ENCODE measurements at regions not wholly inside any gene's neighbourhood (a gene's known extent, or its start where the extent isn't known, plus 50 kb on each side); places are given as distances from the start of the nearest gene placed in this dataset.
A peak's percentile ranks its signal among the peaks of the same experiment; 100 is the strongest.

DNA sequence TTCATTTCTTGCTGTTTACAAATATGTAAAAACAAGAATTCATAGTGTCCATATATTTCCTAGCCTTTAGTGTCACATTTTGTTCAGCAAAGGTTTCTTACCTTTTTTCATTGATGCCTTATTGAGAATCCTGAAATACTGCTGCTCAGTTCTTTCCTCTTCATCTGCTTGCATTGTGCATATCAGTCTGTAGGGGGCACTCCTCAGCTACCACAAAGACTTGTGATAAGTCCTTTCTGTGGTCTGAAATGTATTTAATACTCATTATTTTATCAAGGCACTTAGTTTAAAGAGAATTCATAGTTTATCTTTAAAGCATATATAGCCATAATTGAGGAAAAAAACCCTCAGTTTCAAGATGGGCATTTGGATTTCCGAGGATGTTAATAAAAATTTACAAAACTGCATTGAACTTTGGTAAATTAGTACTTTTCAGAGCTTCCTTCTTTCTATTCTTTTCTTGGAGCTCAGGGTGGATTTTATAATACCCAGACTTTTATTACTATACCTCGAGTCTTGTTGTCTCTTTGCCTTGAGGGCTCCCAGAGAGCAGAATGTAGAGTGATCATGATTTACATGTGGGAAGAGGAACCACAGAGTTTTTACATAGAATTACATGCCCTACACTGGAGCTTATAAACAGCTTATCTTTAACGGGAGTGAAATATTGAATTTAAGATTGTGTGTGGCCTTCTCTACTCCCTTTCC, 570.1 kb downstream of the PLCL1 start:
- DNase-seq: peak; percentile 66
- no peaks in the 10 kb centered on the region for H3K36me3 ChIP-seq
- H3K9me3 ChIP-seq (ENCODE audit: severe bottlenecking): no peaks in the 10 kb centered on the region
- H3K4me3 ChIP-seq (ENCODE audit: low read depth, low read length): no peak overlapping the region
- no peaks in the 10 kb centered on the region for H3K27me3 ChIP-seq (ENCODE audit: insufficient read depth, low read depth, severe bottlenecking)
- H3K27ac ChIP-seq: no peak overlapping the region
- TF ChIP-seq, protein P1, sequence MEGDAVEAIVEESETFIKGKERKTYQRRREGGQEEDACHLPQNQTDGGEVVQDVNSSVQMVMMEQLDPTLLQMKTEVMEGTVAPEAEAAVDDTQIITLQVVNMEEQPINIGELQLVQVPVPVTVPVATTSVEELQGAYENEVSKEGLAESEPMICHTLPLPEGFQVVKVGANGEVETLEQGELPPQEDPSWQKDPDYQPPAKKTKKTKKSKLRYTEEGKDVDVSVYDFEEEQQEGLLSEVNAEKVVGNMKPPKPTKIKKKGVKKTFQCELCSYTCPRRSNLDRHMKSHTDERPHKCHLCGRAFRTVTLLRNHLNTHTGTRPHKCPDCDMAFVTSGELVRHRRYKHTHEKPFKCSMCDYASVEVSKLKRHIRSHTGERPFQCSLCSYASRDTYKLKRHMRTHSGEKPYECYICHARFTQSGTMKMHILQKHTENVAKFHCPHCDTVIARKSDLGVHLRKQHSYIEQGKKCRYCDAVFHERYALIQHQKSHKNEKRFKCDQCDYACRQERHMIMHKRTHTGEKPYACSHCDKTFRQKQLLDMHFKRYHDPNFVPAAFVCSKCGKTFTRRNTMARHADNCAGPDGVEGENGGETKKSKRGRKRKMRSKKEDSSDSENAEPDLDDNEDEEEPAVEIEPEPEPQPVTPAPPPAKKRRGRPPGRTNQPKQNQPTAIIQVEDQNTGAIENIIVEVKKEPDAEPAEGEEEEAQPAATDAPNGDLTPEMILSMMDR (IDR thresholded peaks at IDR 0.05; ENCODE audit: low read depth, low read length): peak; percentile 65

DNA sequence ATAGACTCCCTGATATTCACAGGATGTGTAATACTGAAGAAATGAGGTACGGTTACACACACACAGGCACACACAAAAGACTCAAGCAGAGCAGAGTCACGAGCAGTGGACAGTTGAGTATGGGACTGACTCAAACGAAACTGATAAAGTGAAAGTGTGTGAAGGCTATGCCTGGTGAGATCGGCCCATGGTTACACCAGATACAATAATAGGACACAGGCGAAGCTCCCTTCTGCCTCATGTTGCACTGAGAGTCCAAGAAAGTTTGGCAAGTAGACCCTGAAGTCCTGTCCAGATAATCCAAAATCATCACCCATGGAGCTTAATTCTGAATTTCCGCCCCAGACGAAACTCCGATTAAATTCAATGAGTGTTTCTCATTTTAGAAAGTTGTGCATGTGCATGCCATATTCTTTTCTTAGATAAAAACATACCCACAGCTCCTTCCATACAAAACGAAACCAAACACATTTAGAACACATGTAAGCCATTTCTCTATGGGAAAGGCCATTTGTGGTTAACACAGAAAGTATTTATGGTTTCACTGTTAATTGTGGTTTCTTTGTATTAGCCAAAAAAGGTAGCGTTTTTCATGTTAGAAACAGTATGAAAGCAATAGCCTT, 567.6 kb downstream of the PLCL1 start:
- no peaks in the 10 kb centered on the region for H3K27me3 ChIP-seq (ENCODE audit: insufficient read depth, low read depth, severe bottlenecking)
- H3K27ac ChIP-seq: no peak overlapping the region
- H3K36me3 ChIP-seq: no peaks in the 10 kb centered on the region
- no peak for DNase-seq
- no peak overlapping the region for H3K4me3 ChIP-seq (ENCODE audit: low read depth, low read length)
- TF ChIP-seq, protein P1 (IDR thresholded peaks at IDR 0.05; ENCODE audit: low read depth, low read length): no peak
- no peaks in the 10 kb centered on the region for H3K9me3 ChIP-seq (ENCODE audit: severe bottlenecking)

DNA sequence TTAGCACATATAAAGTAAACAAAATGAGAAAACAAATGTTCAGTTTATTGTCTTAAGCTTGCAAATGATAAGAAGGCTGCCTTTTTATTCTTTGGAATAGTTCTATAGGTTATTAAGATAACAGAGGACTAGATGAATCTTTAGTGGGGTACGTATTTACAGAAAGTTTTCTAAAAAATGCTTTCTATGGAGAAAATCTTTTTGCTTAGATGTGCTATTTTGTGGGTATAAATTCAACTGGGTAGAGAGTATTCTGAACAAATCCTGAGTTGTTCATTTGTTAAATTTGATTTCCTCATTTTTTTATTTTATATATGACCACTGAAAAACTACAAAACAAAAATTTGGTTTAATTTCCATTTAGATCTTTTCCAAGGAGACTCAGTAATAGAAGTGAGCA, 566.9 kb downstream of the PLCL1 start:
- no peak overlapping the region for H3K27ac ChIP-seq
- no peaks in the 10 kb centered on the region for H3K9me3 ChIP-seq (ENCODE audit: severe bottlenecking)
- H3K27me3 ChIP-seq (ENCODE audit: insufficient read depth, low read depth, severe bottlenecking): no peaks in the 10 kb centered on the region
- no peak overlapping the region for H3K4me3 ChIP-seq (ENCODE audit: low read depth, low read length)
- TF ChIP-seq, protein P1 (IDR thresholded peaks at IDR 0.05; ENCODE audit: low read depth, low read length): no peak
- no peak for DNase-seq
- H3K36me3 ChIP-seq: no peaks in the 10 kb centered on the region

DNA sequence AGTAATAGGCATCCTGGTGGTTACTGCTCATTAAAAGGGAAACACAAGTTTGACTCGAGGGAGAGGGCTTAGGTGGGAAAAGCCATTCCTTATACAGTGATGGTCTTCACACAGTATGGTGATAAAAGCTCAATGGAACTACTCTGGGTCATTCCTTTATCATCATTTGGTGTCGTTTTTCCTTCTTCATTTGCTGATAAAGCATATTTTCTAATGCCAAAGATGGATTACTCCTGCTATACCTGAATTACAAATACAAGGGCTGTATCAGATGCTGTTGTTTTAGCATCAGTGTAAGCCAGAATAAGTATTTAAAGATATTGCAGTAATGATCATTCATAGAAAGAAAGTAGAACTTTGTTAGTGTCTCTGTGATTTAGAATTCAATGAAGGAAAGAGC, 563.7 kb downstream of the PLCL1 start:
- Histone ChIP-seq H3K36me3 (no peaks in the 10 kb centered on the region), H3K27me3 (ENCODE audit: insufficient read depth, low read depth, severe bottlenecking) (no peaks in the 10 kb centered on the region), H3K27ac (no peak overlapping the region), H3K9me3 (ENCODE audit: severe bottlenecking) (no peaks in the 10 kb centered on the region), H3K4me3 (ENCODE audit: low read depth, low read length) (no peak overlapping the region)
- DNase-seq: no peak
- TF ChIP-seq, protein P1 (IDR thresholded peaks at IDR 0.05; ENCODE audit: low read depth, low read length): no peak

DNA sequence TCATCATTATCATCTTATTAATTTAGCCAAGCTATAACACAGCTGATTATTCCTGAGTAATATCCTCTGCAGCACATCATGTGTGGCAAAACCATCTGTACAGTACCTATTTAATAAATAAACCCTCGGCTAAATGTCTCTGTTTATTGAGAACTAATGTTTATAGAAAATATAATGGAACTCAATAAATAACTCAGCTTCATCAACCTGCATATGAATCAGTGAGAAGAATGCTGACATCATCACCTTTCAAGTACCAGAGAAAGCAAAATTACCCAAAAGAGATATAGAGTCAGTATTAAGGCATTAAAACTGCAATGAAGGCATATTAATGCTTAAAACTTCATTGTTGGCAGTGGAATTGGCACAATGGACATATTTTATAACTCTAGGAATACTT, 558.3 kb downstream of the PLCL1 start:
- no peaks in the 10 kb centered on the region for H3K36me3 ChIP-seq
- TF ChIP-seq, protein P1 (IDR thresholded peaks at IDR 0.05; ENCODE audit: low read depth, low read length): no peak
- H3K4me3 ChIP-seq (ENCODE audit: low read depth, low read length): no peak overlapping the region
- no peaks in the 10 kb centered on the region for H3K27me3 ChIP-seq (ENCODE audit: insufficient read depth, low read depth, severe bottlenecking)
- H3K27ac ChIP-seq: no peak overlapping the region
- H3K9me3 ChIP-seq (ENCODE audit: severe bottlenecking): no peaks in the 10 kb centered on the region
- no peak for DNase-seq
